ENCODE measurements at regions not wholly inside any gene's neighbourhood (a gene's known extent, or its start where the extent isn't known, plus 50 kb on each side); places are given as distances from the start of the nearest gene placed in this dataset.

- TF ChIP-seq CTCF (IDR thresholded peaks at IDR 0.05) = no peak
- Histone ChIP-seq H3K4me1 (ENCODE audit: low read depth) (no peaks in the 10 kb centered on the region), H3K9me3 (peaks cover 6% of the 10 kb centered on the region), H3K4me3 (no peak overlapping the region), H3K36me3 (ENCODE audit: low read depth) (no peaks in the 10 kb centered on the region)
- no peak for DNase-seq
- ATAC-seq = no peak
- intact Hi-C loops (cut with DNase I, micrococcal nuclease) = no loop called here
Observed at GRCh38 chr21:25409978-25410377, 197.3 kb downstream of the MRPL39 start.

- intact Hi-C loops (cut with DNase I, micrococcal nuclease) = no loop called here
Observed at GRCh38 chr21:25408666-25409065, 198.6 kb downstream of the MRPL39 start.

GRCh38 chr21:25406887-25407579 lies 200.2 kb downstream of the MRPL39 start:
- ATAC-seq (no peak), DNase-seq (no peak)
- H3K36me3 ChIP-seq (ENCODE audit: low read depth) = no peaks in the 10 kb centered on the region
- no peak for TF ChIP-seq CTCF (IDR thresholded peaks at IDR 0.05)
- no peaks in the 10 kb centered on the region for H3K9me3 ChIP-seq
- no peaks in the 10 kb centered on the region for H3K4me1 ChIP-seq (ENCODE audit: low read depth)
- intact Hi-C loops (cut with DNase I, micrococcal nuclease) = no loop called here
- H3K4me3 ChIP-seq = no peak overlapping the region

More at GRCh38 chr21:25408666-25409065, 198.6 kb downstream of the MRPL39 start:
- H3K4me3 ChIP-seq = no peak overlapping the region
- no peaks in the 10 kb centered on the region for H3K9me3 ChIP-seq
- H3K36me3 ChIP-seq (ENCODE audit: low read depth) = no peaks in the 10 kb centered on the region
- no peak for DNase-seq
- H3K4me1 ChIP-seq (ENCODE audit: low read depth) = no peaks in the 10 kb centered on the region
- no peak for ATAC-seq
- TF ChIP-seq CTCF (IDR thresholded peaks at IDR 0.05) = no peak

GRCh38 chr21:25405984-25406383 lies 201.3 kb downstream of the MRPL39 start:
- Histone ChIP-seq H3K4me1 (ENCODE audit: low read depth) (no peaks in the 10 kb centered on the region), H3K9me3 (no peaks in the 10 kb centered on the region), H3K4me3 (no peak overlapping the region), H3K36me3 (ENCODE audit: low read depth) (no peaks in the 10 kb centered on the region)
- DNase-seq (no peak), ATAC-seq (no peak)
- TF ChIP-seq CTCF (IDR thresholded peaks at IDR 0.05) = no peak
- intact Hi-C loops (cut with DNase I, micrococcal nuclease) = no loop called here

GRCh38 chr21:25402134-25402961 lies 204.9 kb downstream of the MRPL39 start:
- Histone ChIP-seq H3K4me3 (no peak overlapping the region), H3K4me1 (ENCODE audit: low read depth) (no peaks in the 10 kb centered on the region), H3K36me3 (ENCODE audit: low read depth) (no peaks in the 10 kb centered on the region), H3K9me3 (no peaks in the 10 kb centered on the region)
- intact Hi-C loops (cut with DNase I, micrococcal nuclease) = no loop called here
- no peak for ATAC-seq
- no peak for TF ChIP-seq CTCF (IDR thresholded peaks at IDR 0.05)
- no peak for DNase-seq

All from mucosa of descending colon (tissue), 3 donors.